DND-41 (cell line): ENCODE measurements at regions not wholly inside any gene's neighbourhood (a gene's known extent, or its start where the extent isn't known, plus 50 kb on each side); places are given as distances from the start of the nearest gene placed in this dataset.

Experiments used
- EZH2 ChIP-seq: IDR thresholded peaks from 3 replicates; pipeline ENCODE4 v1.6.1; 2012; ENCODE audit warnings: borderline replicate concordance, low read depth, mild to moderate bottlenecking, moderate library complexity, low read length, inconsistent platforms; ENCODE audit not compliant: severe bottlenecking
- TF ChIP-seq, protein P1 (sequence below): IDR thresholded peaks from 2 replicates; pipeline ENCODE4 v1.5.1; 2012; ENCODE audit warnings: borderline replicate concordance, low read length, moderate library complexity, mild to moderate bottlenecking; ENCODE audit not compliant: poor library complexity, severe bottlenecking; ENCODE audit errors: extremely low read depth

DNA sequence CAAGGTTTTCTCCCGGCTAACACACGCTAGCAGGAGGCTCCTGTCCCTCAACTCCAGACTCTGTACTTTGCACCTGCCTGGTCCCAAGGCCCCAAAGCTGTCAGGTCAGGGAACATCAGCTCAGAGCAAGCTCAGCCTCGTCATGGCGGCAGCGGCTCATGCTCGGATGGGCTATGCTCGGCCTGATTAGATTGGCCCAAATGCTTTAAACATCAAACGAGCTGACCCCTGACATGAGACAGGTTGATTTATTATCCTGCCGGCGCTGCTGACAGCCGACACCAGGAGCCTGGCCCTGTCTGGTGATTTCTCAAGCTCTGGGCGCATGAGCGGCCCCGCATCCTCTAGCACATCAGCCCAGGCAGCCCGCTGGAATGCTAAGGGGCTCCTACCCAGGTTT, 436.4 kb downstream of the EIPR1 start:
- TF ChIP-seq, protein P1, sequence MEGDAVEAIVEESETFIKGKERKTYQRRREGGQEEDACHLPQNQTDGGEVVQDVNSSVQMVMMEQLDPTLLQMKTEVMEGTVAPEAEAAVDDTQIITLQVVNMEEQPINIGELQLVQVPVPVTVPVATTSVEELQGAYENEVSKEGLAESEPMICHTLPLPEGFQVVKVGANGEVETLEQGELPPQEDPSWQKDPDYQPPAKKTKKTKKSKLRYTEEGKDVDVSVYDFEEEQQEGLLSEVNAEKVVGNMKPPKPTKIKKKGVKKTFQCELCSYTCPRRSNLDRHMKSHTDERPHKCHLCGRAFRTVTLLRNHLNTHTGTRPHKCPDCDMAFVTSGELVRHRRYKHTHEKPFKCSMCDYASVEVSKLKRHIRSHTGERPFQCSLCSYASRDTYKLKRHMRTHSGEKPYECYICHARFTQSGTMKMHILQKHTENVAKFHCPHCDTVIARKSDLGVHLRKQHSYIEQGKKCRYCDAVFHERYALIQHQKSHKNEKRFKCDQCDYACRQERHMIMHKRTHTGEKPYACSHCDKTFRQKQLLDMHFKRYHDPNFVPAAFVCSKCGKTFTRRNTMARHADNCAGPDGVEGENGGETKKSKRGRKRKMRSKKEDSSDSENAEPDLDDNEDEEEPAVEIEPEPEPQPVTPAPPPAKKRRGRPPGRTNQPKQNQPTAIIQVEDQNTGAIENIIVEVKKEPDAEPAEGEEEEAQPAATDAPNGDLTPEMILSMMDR, result no peak
- TF ChIP-seq EZH2, result no peak
